ENCODE measurements at regions not wholly inside any gene's neighbourhood (a gene's known extent, or its start where the extent isn't known, plus 50 kb on each side); places are given as distances from the start of the nearest gene placed in this dataset.

DNA sequence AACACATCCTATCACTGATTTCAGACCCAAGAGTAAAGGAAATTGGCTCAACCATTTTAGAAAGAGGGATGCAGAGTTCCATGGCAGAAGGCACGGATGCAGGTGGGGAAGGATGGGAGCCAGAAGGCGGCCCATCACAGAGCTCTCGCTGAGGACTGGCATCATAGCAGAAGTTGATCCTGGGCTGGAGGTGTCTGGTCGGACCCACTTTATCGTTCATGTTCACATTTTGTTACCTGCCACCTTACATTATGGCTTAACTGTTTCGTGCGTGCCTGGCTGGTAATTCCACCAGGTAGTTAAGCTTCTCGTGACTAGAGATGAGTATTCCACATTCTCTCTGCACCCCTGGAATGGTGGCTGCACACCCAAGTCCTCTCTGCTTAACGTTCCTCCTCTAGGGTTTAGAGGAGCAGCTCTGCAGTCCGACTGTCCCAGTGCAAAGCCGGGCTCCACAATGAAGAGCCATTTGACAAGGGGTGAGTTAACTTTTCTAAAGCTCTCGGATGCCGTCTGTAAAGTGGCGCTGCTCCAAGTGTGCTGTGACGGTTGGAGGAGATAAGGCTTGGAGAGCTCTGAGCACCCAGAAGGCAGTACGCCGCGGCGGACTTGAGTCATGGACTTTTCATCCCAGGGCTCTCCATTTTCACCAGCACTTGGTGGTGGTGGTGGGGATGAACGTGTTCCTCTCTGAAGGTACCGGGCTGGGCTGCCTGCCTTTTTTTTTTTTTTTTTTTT, 157.1 kb upstream of the SHH start:
- TF ChIP-seq, protein P1, sequence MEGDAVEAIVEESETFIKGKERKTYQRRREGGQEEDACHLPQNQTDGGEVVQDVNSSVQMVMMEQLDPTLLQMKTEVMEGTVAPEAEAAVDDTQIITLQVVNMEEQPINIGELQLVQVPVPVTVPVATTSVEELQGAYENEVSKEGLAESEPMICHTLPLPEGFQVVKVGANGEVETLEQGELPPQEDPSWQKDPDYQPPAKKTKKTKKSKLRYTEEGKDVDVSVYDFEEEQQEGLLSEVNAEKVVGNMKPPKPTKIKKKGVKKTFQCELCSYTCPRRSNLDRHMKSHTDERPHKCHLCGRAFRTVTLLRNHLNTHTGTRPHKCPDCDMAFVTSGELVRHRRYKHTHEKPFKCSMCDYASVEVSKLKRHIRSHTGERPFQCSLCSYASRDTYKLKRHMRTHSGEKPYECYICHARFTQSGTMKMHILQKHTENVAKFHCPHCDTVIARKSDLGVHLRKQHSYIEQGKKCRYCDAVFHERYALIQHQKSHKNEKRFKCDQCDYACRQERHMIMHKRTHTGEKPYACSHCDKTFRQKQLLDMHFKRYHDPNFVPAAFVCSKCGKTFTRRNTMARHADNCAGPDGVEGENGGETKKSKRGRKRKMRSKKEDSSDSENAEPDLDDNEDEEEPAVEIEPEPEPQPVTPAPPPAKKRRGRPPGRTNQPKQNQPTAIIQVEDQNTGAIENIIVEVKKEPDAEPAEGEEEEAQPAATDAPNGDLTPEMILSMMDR (conservative IDR thresholded peaks at IDR 0.05): no peak
- TF ChIP-seq ZFX (IDR thresholded peaks at IDR 0.05): no peak

All from C4-2B (cell line).